GM12892 (cell line): ENCODE measurements at regions not wholly inside any gene's neighbourhood (a gene's known extent, or its start where the extent isn't known, plus 50 kb on each side); places are given as distances from the start of the nearest gene placed in this dataset.

Source experiments
- POLR2A ChIP-seq: IDR thresholded peaks from 2 replicates; pipeline ENCODE4 v1.6.1; 2011; ENCODE audit warnings: low read depth, low read length, control low read depth
- POLR2AphosphoS5 ChIP-seq: IDR thresholded peaks from 2 replicates; pipeline ENCODE4 v1.6.1; 2011; ENCODE audit warnings: low read depth, low read length, control low read depth

DNA sequence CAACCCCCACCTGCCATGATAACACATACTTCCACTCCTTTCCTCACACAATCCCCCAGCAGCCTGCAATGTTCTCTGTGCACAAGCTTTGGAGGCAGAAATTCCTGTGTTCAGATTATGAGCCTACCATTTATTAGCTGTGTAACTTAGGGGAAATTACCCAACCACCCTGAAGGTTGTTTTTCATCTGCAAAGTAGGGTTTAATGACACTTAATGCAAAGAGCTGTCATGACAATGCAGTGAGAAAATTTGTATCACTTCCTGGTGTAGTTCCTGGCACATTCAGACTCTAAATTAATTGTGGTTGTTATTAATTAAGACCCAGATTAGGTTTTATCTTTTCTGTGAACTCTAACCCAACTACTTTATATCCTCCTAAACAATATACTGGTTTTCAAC, 122.4 kb upstream of the DYRK2 start:
- TF ChIP-seq POLR2AphosphoS5 (no peak), POLR2A (no peak)
